ENCODE measurements at regions not wholly inside any gene's neighbourhood (a gene's known extent, or its start where the extent isn't known, plus 50 kb on each side); places are given as distances from the start of the nearest gene placed in this dataset.

GRCh38 chr16:17940584-17941364 is 395.8 kb downstream of the NPIPA8 start:
- no peak for DNase-seq (ENCODE audit: low read depth, low spot score)
- in situ Hi-C loops (cut with HindIII; ENCODE audit: low sequenced_read_pairs): no loop called here
- TF ChIP-seq, protein P1, sequence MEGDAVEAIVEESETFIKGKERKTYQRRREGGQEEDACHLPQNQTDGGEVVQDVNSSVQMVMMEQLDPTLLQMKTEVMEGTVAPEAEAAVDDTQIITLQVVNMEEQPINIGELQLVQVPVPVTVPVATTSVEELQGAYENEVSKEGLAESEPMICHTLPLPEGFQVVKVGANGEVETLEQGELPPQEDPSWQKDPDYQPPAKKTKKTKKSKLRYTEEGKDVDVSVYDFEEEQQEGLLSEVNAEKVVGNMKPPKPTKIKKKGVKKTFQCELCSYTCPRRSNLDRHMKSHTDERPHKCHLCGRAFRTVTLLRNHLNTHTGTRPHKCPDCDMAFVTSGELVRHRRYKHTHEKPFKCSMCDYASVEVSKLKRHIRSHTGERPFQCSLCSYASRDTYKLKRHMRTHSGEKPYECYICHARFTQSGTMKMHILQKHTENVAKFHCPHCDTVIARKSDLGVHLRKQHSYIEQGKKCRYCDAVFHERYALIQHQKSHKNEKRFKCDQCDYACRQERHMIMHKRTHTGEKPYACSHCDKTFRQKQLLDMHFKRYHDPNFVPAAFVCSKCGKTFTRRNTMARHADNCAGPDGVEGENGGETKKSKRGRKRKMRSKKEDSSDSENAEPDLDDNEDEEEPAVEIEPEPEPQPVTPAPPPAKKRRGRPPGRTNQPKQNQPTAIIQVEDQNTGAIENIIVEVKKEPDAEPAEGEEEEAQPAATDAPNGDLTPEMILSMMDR (IDR thresholded peaks at IDR 0.05; ENCODE audit: low read depth, low read length): no peak
- H3K4me3 ChIP-seq (ENCODE audit: low read depth, low read length): no peak overlapping the region

DNA sequence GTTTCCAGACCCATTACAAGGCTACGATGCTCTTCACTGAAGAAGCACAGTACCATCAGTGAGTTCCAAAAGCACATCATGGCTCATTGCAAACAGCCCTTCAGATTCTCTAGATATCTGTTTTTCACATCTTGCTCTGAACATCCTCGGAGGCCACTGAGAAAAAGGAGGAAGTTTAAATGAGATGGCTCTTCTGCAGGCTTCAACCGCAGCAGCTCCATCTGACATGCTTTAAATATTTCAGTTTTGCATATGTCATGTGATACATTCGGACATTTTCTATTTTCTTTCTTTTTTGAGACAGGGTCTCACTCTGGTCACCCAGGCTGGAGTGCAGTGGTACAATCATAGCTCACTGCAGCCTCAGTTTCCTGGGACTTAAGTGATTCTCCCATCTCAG is 396.8 kb downstream of the NPIPA8 start:
- in situ Hi-C loops (cut with HindIII; ENCODE audit: low sequenced_read_pairs): no loop called here
- no peak for DNase-seq (ENCODE audit: low read depth, low spot score)
- no peak overlapping the region for H3K4me3 ChIP-seq (ENCODE audit: low read depth, low read length)
- TF ChIP-seq, protein P1 (IDR thresholded peaks at IDR 0.05; ENCODE audit: low read depth, low read length): no peak

DNA sequence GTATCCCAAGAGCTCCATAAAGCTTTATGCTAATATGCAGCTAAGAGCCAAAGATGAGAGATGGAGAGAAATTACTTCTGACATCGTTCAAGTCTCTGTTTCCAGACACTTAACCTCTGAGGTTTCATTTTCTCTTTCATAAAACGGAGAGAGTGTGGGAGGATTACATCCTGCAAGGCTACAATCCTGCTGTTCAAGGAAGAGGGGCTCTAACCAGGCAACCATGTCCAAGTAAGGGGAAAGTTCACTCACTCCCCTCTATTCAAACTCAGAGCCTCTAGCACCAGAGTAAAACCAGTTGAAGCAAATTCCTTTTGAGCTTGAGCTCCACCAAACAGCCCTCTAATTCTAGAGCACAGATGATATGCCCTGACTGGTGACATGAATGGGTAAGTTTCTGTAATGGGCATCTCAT is 397.4 kb downstream of the NPIPA8 start:
- H3K4me3 ChIP-seq (ENCODE audit: low read depth, low read length): no peak overlapping the region
- DNase-seq (ENCODE audit: low read depth, low spot score): no peak
- in situ Hi-C loops (cut with HindIII; ENCODE audit: low sequenced_read_pairs): no loop called here
- TF ChIP-seq, protein P1 (IDR thresholded peaks at IDR 0.05; ENCODE audit: low read depth, low read length): no peak

GRCh38 chr16:17938546-17938945 is 398.0 kb downstream of the NPIPA8 start:
- in situ Hi-C loops (cut with HindIII; ENCODE audit: low sequenced_read_pairs): no loop called here
- no peak overlapping the region for H3K4me3 ChIP-seq (ENCODE audit: low read depth, low read length)
- DNase-seq (ENCODE audit: low read depth, low spot score): no peak
- TF ChIP-seq, protein P1 (IDR thresholded peaks at IDR 0.05; ENCODE audit: low read depth, low read length): no peak

- TF ChIP-seq, protein P1 (IDR thresholded peaks at IDR 0.05; ENCODE audit: low read depth, low read length): no peak
- no peak overlapping the region for H3K4me3 ChIP-seq (ENCODE audit: low read depth, low read length)
- in situ Hi-C loops (cut with HindIII; ENCODE audit: low sequenced_read_pairs): no loop called here
- DNase-seq (ENCODE audit: low read depth, low spot score): no peak
Observed at GRCh38 chr16:17936766-17937402, 399.7 kb downstream of the NPIPA8 start.

GRCh38 chr16:17930280-17930679 is 406.3 kb downstream of the NPIPA8 start:
- no peak overlapping the region for H3K4me3 ChIP-seq (ENCODE audit: low read depth, low read length)
- no peak for DNase-seq (ENCODE audit: low read depth, low spot score)
- in situ Hi-C loops (cut with HindIII; ENCODE audit: low sequenced_read_pairs): no loop called here
- TF ChIP-seq, protein P1 (IDR thresholded peaks at IDR 0.05; ENCODE audit: low read depth, low read length): no peak

All from astrocyte of the spinal cord (primary cell).